MM.1S (cell line): ENCODE measurements at regions not wholly inside any gene's neighbourhood (a gene's known extent, or its start where the extent isn't known, plus 50 kb on each side); places are given as distances from the start of the nearest gene placed in this dataset.

ENCODE experiments used
- EZH2 ChIP-seq: fragments of 300-600 bp; sonication (generic); optimal IDR thresholded peaks from 2 replicates; pipeline ENCODE3; 2017; ENCODE audit warnings: low read depth, mild to moderate bottlenecking, antibody characterized with exemption, low read length, mixed read lengths
- EZH2phosphoT487 ChIP-seq: fragments of 300-600 bp; sonication (generic); IDR thresholded peaks from 2 replicates; pipeline ENCODE4 v1.6.1; 2018; ENCODE audit warnings: antibody characterized with exemption, low read length

GRCh38 chr18:77481541-77481940, 231.9 kb downstream of the GALR1 start:
- TF ChIP-seq EZH2 (no peak), EZH2phosphoT487 (no peak)
